SU-DHL-6 (cell line): ENCODE measurements at regions not wholly inside any gene's neighbourhood (a gene's known extent, or its start where the extent isn't known, plus 50 kb on each side); places are given as distances from the start of the nearest gene placed in this dataset.

Experiments
- H2AFZ ChIP-seq: fragments of 200-600 bp; sonication (generic); 2 replicates; pipeline ENCODE4 v1.6.1; 2014; ENCODE audit warnings: low read depth, mild to moderate bottlenecking, moderate library complexity, mixed read lengths, antibody characterized with exemption, low read length; ENCODE audit not compliant: severe bottlenecking
- H3F3A ChIP-seq: fragments of 200-600 bp; shearing (Covaris generic); 2 replicates; pipeline ENCODE4 v1.6.0; 2016; ENCODE audit warnings: antibody characterized with exemption, mild to moderate bottlenecking; ENCODE audit not compliant: insufficient read depth
- H3K27ac ChIP-seq: fragments of 200-600 bp; sonication (generic); 2 replicates; pipeline ENCODE4 v1.5.1; 2016; ENCODE audit warnings: low read depth, mild to moderate bottlenecking, low read length, moderate library complexity, mixed read lengths
- H3K27me3 ChIP-seq: fragments of 200-600 bp; sonication (generic), shearing (Covaris generic); 2 replicates; pipeline ENCODE4 v1.6.0; 2014; ENCODE audit warnings: mild to moderate bottlenecking, low read length
- H3K36me3 ChIP-seq: fragments of 200-600 bp; sonication (generic); 2 replicates; pipeline ENCODE4 v1.6.1; 2014; ENCODE audit warnings: mild to moderate bottlenecking, low read length, mixed read lengths
- H3K4me2 ChIP-seq: fragments of 300-600, 200-600 bp; shearing (Covaris generic), sonication (generic); 2 replicates; pipeline ENCODE4 v1.6.0; 2014; ENCODE audit warnings: low read length, low read depth, mild to moderate bottlenecking; ENCODE audit not compliant: poor library complexity, severe bottlenecking
- H3K4me3 ChIP-seq: fragments of 200-600 bp; sonication (generic); 2 replicates; pipeline ENCODE4 v1.5.1; 2014; ENCODE audit warnings: antibody characterized with exemption, low read length, mild to moderate bottlenecking, mixed read lengths; ENCODE audit not compliant: insufficient read depth, poor library complexity, severe bottlenecking
- H3K79me2 ChIP-seq: fragments of 200-600 bp; sonication (generic); 2 replicates; pipeline ENCODE4 v1.6.1; 2014; ENCODE audit warnings: mild to moderate bottlenecking, low read length, moderate library complexity; ENCODE audit not compliant: insufficient read depth
- H3K9ac ChIP-seq: fragments of 200-600 bp; sonication (generic); 2 replicates; pipeline ENCODE4 v1.7.0; 2014; ENCODE audit warnings: mild to moderate bottlenecking, low read length
- H3K9me2 ChIP-seq: fragments of 200-600 bp; sonication (generic); replicated peaks from 2 replicates; pipeline ENCODE4 v1.6.1; 2014; ENCODE audit warnings: low read length; ENCODE audit not compliant: insufficient read depth
- H3K9me3 ChIP-seq: fragments of 200-600 bp; sonication (generic); 2 replicates; pipeline ENCODE4 v1.6.1; 2014; ENCODE audit warnings: low read length, mixed read lengths; ENCODE audit not compliant: insufficient read depth
- H4K20me1 ChIP-seq: fragments of 200-600 bp; sonication (generic); 2 replicates; pipeline ENCODE4 v1.6.1; 2014; ENCODE audit warnings: low read depth, mild to moderate bottlenecking, antibody characterized with exemption, low read length, moderate library complexity, mixed read lengths
- EZH2phosphoT487 ChIP-seq: fragments of 200-600 bp; sonication (generic), shearing (Covaris generic); conservative IDR thresholded peaks from 2 replicates; pipeline ENCODE4 v1.6.1; 2018; ENCODE audit warnings: mild to moderate bottlenecking, antibody characterized with exemption, low read length, moderate library complexity, mixed read lengths
- TF ChIP-seq, protein P1 (sequence below): fragments of 200-600 bp; sonication (generic); IDR thresholded peaks from one replicate; pipeline ENCODE4 v1.5.1; 2017; ENCODE audit warnings: antibody characterized with exemption, mild to moderate bottlenecking, low read length, moderate library complexity; ENCODE audit not compliant: insufficient read depth, poor library complexity, severe bottlenecking

DNA sequence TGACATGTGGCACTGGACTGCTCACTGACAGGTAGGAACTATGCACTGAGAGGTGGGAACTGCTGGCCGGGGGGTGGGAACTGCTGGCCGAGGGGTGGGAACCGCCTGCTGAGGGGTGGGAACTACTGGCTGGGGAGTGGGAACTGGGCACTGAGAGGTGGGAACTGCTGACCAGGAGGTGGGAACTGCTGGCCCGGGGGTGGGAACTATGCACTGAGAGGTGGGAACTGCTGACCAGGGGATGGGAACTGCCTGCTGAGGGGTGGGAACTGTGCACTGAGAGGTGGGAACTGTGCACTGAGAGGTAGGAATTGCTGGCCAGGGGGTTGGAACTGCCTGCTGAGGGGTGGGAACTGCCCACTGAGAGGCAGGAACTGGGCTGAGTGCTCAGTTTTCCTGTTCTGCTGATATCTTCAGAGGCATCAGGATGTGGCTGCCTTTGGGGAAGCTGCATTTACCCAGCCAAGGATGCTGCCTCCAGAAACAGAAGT lies 90.2 kb downstream of the THBS2 start:
- no peaks in the 10 kb centered on the region for H3K9me2 ChIP-seq
- TF ChIP-seq, protein P1, sequence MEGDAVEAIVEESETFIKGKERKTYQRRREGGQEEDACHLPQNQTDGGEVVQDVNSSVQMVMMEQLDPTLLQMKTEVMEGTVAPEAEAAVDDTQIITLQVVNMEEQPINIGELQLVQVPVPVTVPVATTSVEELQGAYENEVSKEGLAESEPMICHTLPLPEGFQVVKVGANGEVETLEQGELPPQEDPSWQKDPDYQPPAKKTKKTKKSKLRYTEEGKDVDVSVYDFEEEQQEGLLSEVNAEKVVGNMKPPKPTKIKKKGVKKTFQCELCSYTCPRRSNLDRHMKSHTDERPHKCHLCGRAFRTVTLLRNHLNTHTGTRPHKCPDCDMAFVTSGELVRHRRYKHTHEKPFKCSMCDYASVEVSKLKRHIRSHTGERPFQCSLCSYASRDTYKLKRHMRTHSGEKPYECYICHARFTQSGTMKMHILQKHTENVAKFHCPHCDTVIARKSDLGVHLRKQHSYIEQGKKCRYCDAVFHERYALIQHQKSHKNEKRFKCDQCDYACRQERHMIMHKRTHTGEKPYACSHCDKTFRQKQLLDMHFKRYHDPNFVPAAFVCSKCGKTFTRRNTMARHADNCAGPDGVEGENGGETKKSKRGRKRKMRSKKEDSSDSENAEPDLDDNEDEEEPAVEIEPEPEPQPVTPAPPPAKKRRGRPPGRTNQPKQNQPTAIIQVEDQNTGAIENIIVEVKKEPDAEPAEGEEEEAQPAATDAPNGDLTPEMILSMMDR, result no peak
- TF ChIP-seq EZH2phosphoT487, result no peak
- no peaks in the 10 kb centered on the region for H3K79me2 ChIP-seq
- H3F3A ChIP-seq, result no peaks in the 10 kb centered on the region
- no peak overlapping the region for H2AFZ ChIP-seq
- no peak overlapping the region for H3K27ac ChIP-seq
- H4K20me1 ChIP-seq, result no peaks in the 10 kb centered on the region
- H3K36me3 ChIP-seq, result no peaks in the 10 kb centered on the region
- H3K9me3 ChIP-seq, result no peaks in the 10 kb centered on the region
- no peak overlapping the region for H3K9ac ChIP-seq
- no peaks in the 10 kb centered on the region for H3K27me3 ChIP-seq
- H3K4me3 ChIP-seq, result no peak overlapping the region
- H3K4me2 ChIP-seq, result no peak overlapping the region

DNA sequence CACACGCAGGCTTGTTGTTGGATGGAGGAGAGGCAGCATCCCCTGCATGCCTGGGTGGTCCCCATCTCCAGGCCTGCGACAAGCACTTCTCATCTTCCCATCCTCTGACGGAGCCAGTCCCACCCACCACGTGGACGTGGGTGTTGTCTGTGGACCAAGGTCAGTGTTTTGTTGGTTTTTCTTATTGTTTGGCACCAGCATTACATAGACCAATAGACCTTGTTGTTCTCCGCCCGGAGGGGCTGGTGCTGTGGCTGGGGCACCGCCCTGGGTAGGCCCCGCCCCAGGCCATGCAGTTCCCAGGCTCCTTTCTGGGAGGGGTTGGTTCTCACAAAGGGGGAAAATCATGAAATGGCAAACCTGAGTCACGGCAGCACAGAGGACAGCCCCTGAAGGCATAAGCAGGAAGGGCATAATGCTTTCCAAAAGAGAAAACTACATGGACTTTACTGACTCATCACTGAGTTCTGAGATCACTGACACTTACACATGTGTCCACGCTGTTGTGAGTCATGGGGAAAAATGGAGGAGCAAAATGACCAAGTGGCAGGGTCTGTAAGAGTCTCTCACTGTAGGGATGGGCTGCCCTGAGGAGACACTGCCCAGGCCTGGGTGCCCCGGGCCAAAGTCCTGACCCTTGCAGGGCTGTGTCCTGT lies 90.8 kb downstream of the THBS2 start:
- no peaks in the 10 kb centered on the region for H3F3A ChIP-seq
- TF ChIP-seq, protein P1, result no peak
- TF ChIP-seq EZH2phosphoT487, result no peak
- H3K9me2 ChIP-seq, result no peaks in the 10 kb centered on the region
- H2AFZ ChIP-seq, result no peak overlapping the region
- H3K27ac ChIP-seq, result no peak overlapping the region
- no peaks in the 10 kb centered on the region for H3K27me3 ChIP-seq
- no peaks in the 10 kb centered on the region for H3K9me3 ChIP-seq
- no peaks in the 10 kb centered on the region for H3K36me3 ChIP-seq
- H3K79me2 ChIP-seq, result no peaks in the 10 kb centered on the region
- H3K4me3 ChIP-seq, result no peak overlapping the region
- no peak overlapping the region for H3K9ac ChIP-seq
- no peak overlapping the region for H3K4me2 ChIP-seq
- no peaks in the 10 kb centered on the region for H4K20me1 ChIP-seq

DNA sequence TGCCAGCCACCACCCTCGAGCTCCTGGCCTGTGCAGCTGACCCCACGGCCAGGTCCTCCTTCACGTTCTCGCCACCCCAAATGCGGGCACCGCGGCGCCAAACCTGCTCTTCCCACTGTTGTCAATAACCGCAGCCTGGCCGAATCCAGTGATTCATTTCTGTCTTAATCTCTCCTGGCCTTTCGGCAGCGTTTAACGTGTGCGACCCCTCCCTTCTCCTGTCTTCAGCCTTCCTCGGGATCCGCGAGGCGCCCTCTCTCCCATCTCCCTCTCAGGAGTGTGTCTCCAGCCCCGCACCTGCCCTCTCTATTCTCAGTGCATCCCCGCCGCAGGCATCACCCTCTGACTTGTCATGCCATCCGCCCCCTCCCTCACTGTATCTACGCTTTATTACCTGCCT lies 91.4 kb downstream of the THBS2 start:
- Histone ChIP-seq H3K9ac (no peak overlapping the region), H3K27me3 (no peaks in the 10 kb centered on the region), H3K27ac (no peak overlapping the region)

More for the DNA sequence above, 91.4 kb downstream of the THBS2 start:
- Histone ChIP-seq H3K9me3 (no peaks in the 10 kb centered on the region), H3K4me3 (no peak overlapping the region), H4K20me1 (no peaks in the 10 kb centered on the region), H3K4me2 (no peak overlapping the region), H3K79me2 (no peaks in the 10 kb centered on the region), H3F3A (no peaks in the 10 kb centered on the region), H3K36me3 (no peaks in the 10 kb centered on the region), H2AFZ (no peak overlapping the region), H3K9me2 (no peaks in the 10 kb centered on the region)
- TF ChIP-seq, protein P1, result no peak
- TF ChIP-seq EZH2phosphoT487, result no peak
